H9 (cell line): ENCODE measurements at regions not wholly inside any gene's neighbourhood (a gene's known extent, or its start where the extent isn't known, plus 50 kb on each side); places are given as distances from the start of the nearest gene placed in this dataset.

Experiments
- DNase-seq: peaks from one replicate; pipeline ENCODE4 v3.0.0-alpha.2; 2017
- H2AFZ ChIP-seq: one replicate; pipeline ENCODE4 v1.6.1; 2013; ENCODE audit warnings: mild to moderate bottlenecking, low read length, control low read depth, moderate library complexity
- H2AK5ac ChIP-seq: 2 replicates; pipeline ENCODE4 v1.6.1; 2013; ENCODE audit warnings: low read length, control low read depth, mixed read lengths; ENCODE audit not compliant: insufficient read length
- H2BK120ac ChIP-seq: one replicate; pipeline ENCODE4 v1.6.1; 2013; ENCODE audit warnings: low read depth, mild to moderate bottlenecking, low read length, control low read depth, inconsistent platforms; ENCODE audit not compliant: poor library complexity, severe bottlenecking
- H2BK12ac ChIP-seq: 2 replicates; pipeline ENCODE4 v1.6.1; 2013; ENCODE audit warnings: low read length, control low read depth, mixed read lengths, low read depth; ENCODE audit not compliant: insufficient read length
- H2BK15ac ChIP-seq: 2 replicates; pipeline ENCODE4 v1.6.1; 2013; ENCODE audit warnings: low read depth, low read length, control low read depth
- H2BK20ac ChIP-seq: one replicate; pipeline ENCODE4 v1.6.1; 2013; ENCODE audit warnings: low read depth, mild to moderate bottlenecking, low read length, control low read depth, inconsistent platforms; ENCODE audit not compliant: poor library complexity, severe bottlenecking
- H2BK5ac ChIP-seq: 2 replicates; pipeline ENCODE4 v1.6.1; 2013; ENCODE audit warnings: low read length, control low read depth, mixed read lengths; ENCODE audit not compliant: insufficient read length
- H3K14ac ChIP-seq: 2 replicates; pipeline ENCODE4 v1.6.1; 2013; ENCODE audit warnings: low read length, control low read depth; ENCODE audit not compliant: insufficient read depth
- H3K18ac ChIP-seq: 2 replicates; pipeline ENCODE4 v1.6.1; 2013; ENCODE audit warnings: low read depth, mild to moderate bottlenecking, mixed read lengths, low read length, control low read depth; ENCODE audit not compliant: insufficient read length
- H3K23ac ChIP-seq: 2 replicates; pipeline ENCODE4 v1.6.1; 2013; ENCODE audit warnings: low read length, control low read depth, mixed read lengths, low read depth; ENCODE audit not compliant: insufficient read length
- H3K23me2 ChIP-seq: 2 replicates; pipeline ENCODE4 v1.6.1; 2013; ENCODE audit warnings: low read depth, mild to moderate bottlenecking, mixed read lengths, low read length, control low read depth; ENCODE audit not compliant: insufficient read length, poor library complexity, severe bottlenecking
- H3K27ac ChIP-seq: 2 replicates; pipeline ENCODE4 v1.5.1; 2013; ENCODE audit warnings: low read length, control low read depth, mixed read lengths, low read depth; ENCODE audit not compliant: insufficient read length
- H3K27me3 ChIP-seq: 2 replicates; pipeline ENCODE4 v1.6.1; 2013; ENCODE audit warnings: low read length, control low read depth, inconsistent platforms; ENCODE audit not compliant: insufficient read depth
- H3K4ac ChIP-seq: 2 replicates; pipeline ENCODE4 v1.6.1; 2013; ENCODE audit warnings: low read depth, mild to moderate bottlenecking, control low read depth, inconsistent platforms, low read length, moderate library complexity
- H3K4me1 ChIP-seq: 2 replicates; pipeline ENCODE4 v1.6.1; 2013; ENCODE audit warnings: low read length, control low read depth, inconsistent platforms; ENCODE audit not compliant: insufficient read depth
- H3K4me2 ChIP-seq: 2 replicates; pipeline ENCODE4 v1.6.1; 2013; ENCODE audit warnings: low read length, control low read depth, mixed read lengths; ENCODE audit not compliant: insufficient read length, insufficient read depth
- H3K56ac ChIP-seq: 2 replicates; pipeline ENCODE4 v1.6.1; 2013; ENCODE audit warnings: low read depth, mild to moderate bottlenecking, mixed read lengths, low read length, control low read depth; ENCODE audit not compliant: insufficient read length
- H3K79me1 ChIP-seq: 2 replicates; pipeline ENCODE4 v1.6.1; 2013; ENCODE audit warnings: low read depth, mild to moderate bottlenecking, moderate library complexity, low read length, control low read depth, inconsistent platforms; ENCODE audit not compliant: insufficient read depth, poor library complexity, severe bottlenecking
- H3K79me2 ChIP-seq: 2 replicates; pipeline ENCODE4 v1.6.1; 2013; ENCODE audit warnings: low read length, control low read depth, inconsistent platforms; ENCODE audit not compliant: insufficient read depth
- H3K9ac ChIP-seq: 2 replicates; pipeline ENCODE4 v1.6.1; 2013; ENCODE audit warnings: low read length, control low read depth, mixed read lengths; ENCODE audit not compliant: insufficient read length; ENCODE audit errors: extremely low read depth
- H3K9me3 ChIP-seq: one replicate; pipeline ENCODE4 v1.6.1; 2013; ENCODE audit warnings: low read depth, low read length, inconsistent platforms; ENCODE audit not compliant: control insufficient read depth
- H3T11ph ChIP-seq: one replicate; pipeline ENCODE4 v1.6.1; 2013; ENCODE audit warnings: mild to moderate bottlenecking, low read length, control low read depth, inconsistent platforms
- H4K20me1 ChIP-seq: one replicate; pipeline ENCODE4 v1.6.1; 2013; ENCODE audit not compliant: control insufficient read depth, insufficient read length, insufficient read depth
- H4K5ac ChIP-seq: 2 replicates; pipeline ENCODE4 v1.6.1; 2013; ENCODE audit warnings: low read depth, mild to moderate bottlenecking, mixed read lengths, low read length, control low read depth; ENCODE audit not compliant: insufficient read length
- H4K8ac ChIP-seq: replicated peaks from 2 replicates; pipeline ENCODE4 v1.6.1; 2013; ENCODE audit warnings: low read length, control low read depth, mixed read lengths, low read depth; ENCODE audit not compliant: insufficient read length
- H4K91ac ChIP-seq: 2 replicates; pipeline ENCODE4 v1.6.1; 2013; ENCODE audit warnings: low read depth, mild to moderate bottlenecking, moderate library complexity, mixed read lengths, low read length, control low read depth; ENCODE audit not compliant: insufficient read length
- H3K27ac Mint-ChIP-seq, 3 experiments: 2 replicates in 2 of 3; 3 replicates in 1 of 3; pipeline ENCODE4 v1.8.0; 2020 to 2021; ENCODE audit warnings: mixed read lengths in 3 of 3, mild to moderate bottlenecking in 1 of 3, moderate library complexity in 1 of 3
- H3K27me3 Mint-ChIP-seq: 2 replicates; pipeline ENCODE4 v1.8.0; 2021; ENCODE audit warnings: low read depth, mild to moderate bottlenecking, moderate library complexity, mixed read lengths
- H3K36me3 Mint-ChIP-seq, 3 experiments: 2 replicates in 2 of 3; 3 replicates in 1 of 3; pipeline ENCODE4 v1.8.0; 2020 to 2021; ENCODE audit warnings: low read depth in 3 of 3, mixed read lengths in 3 of 3; ENCODE audit not compliant: insufficient read depth in 1 of 3
- H3K4me1 Mint-ChIP-seq, 2 experiments: 2 replicates each; pipeline ENCODE4 v1.8.0; 2020; ENCODE audit warnings: mixed read lengths in 2 of 2
- H3K4me3 Mint-ChIP-seq, 2 experiments: 2 replicates in 1 of 2; 3 replicates in 1 of 2; pipeline ENCODE4 v1.8.0; 2020 to 2021; ENCODE audit warnings: mild to moderate bottlenecking in 2 of 2, mixed read lengths in 2 of 2, moderate library complexity in 1 of 2
- H3K9me3 Mint-ChIP-seq, 2 experiments: 2 replicates in 1 of 2; 3 replicates in 1 of 2; pipeline ENCODE4 v1.8.0; 2020; ENCODE audit warnings: mild to moderate bottlenecking in 2 of 2, mixed read lengths in 2 of 2, moderate library complexity in 1 of 2
- CTCF ChIP-seq: fragments of 200-600 bp; sonication (generic); conservative IDR thresholded peaks from 3 replicates; pipeline ENCODE4 v1.8.0; 2021; ENCODE audit warnings: antibody characterized with exemption, mild to moderate bottlenecking
- WGBS: extraction: QIAGEN DNeasy Blood & Tissue Kit; methylation state at CpG from one replicate; pipeline ENCODE4 v1.1.7; 2013; ENCODE audit warnings: missing lambda C conversion rate, low lambda C conversion rate, mixed read lengths; ENCODE audit not compliant: insufficient read length; ENCODE audit errors: extremely low coverage; 5-methylcytosine and 5-hydroxymethylcytosine counted together

- WGBS = no CpG with 5 or more reads among the region's 4 CpGs
Observed at GRCh38 chr20:40144581-40144980, 544.5 kb downstream of the MAFB start.

More at GRCh38 chr20:40144581-40144980, 544.5 kb downstream of the MAFB start:
- no peaks in the 10 kb centered on the region for H3K4me1 ChIP-seq
- Mint-ChIP-seq H3K4me1 (no peaks in the 10 kb centered on the region), H3K9me3 (peaks cover 4 to 10% of the 10 kb centered on the region in 2 experiments; a peak in 4 of 5 replicates), H3K27ac (no peak overlapping the region), H3K27me3 (no peaks in the 10 kb centered on the region), H3K36me3 (peaks cover 0 to 8% (median 4%) of the 10 kb centered on the region in 3 experiments; a peak in 5 of 7 replicates), H3K4me3 (no peak overlapping the region)
- no peak for TF ChIP-seq CTCF
- H4K91ac ChIP-seq = no peak overlapping the region
- H3K23ac ChIP-seq = no peak overlapping the region
- H2BK20ac ChIP-seq = no peak overlapping the region
- no peak overlapping the region for H3K4me2 ChIP-seq
- H3K56ac ChIP-seq = no peak overlapping the region
- no peaks in the 10 kb centered on the region for H4K20me1 ChIP-seq
- no peak overlapping the region for H3K4ac ChIP-seq
- H3K27me3 ChIP-seq = no peaks in the 10 kb centered on the region
- H3K9ac ChIP-seq = no peak overlapping the region
- no peak overlapping the region for H4K5ac ChIP-seq
- no peak overlapping the region for H2BK5ac ChIP-seq
- no peak overlapping the region for H2AFZ ChIP-seq
- H4K8ac ChIP-seq = no peak overlapping the region
- no peak overlapping the region for H2BK120ac ChIP-seq
- H3K79me2 ChIP-seq = no peaks in the 10 kb centered on the region
- no peak overlapping the region for H2BK12ac ChIP-seq
- no peak overlapping the region for H3T11ph ChIP-seq
- no peak overlapping the region for H3K18ac ChIP-seq
- H3K23me2 ChIP-seq = no peaks in the 10 kb centered on the region
- H3K14ac ChIP-seq = no peak overlapping the region
- no peak overlapping the region for H3K27ac ChIP-seq
- H3K79me1 ChIP-seq = no peaks in the 10 kb centered on the region
- H2AK5ac ChIP-seq = no peak overlapping the region
- DNase-seq = no peak
- H2BK15ac ChIP-seq = no peak overlapping the region
- no peaks in the 10 kb centered on the region for H3K9me3 ChIP-seq
